Psoas muscle (tissue), 7 donors: ENCODE measurements at regions not wholly inside any gene's neighbourhood (a gene's known extent, or its start where the extent isn't known, plus 50 kb on each side); places are given as distances from the start of the nearest gene placed in this dataset.

ENCODE experiments used
- ATAC-seq, 4 donors: fragments of 200-7000 bp; cut with Tn5 transposase; one replicate each; pipeline ENCODE4 v1.9.1; 2020; ENCODE audit warnings: moderate library complexity in 3 of 4, mild to moderate bottlenecking in 2 of 4
- DNase-seq, 2 donors: peaks; one replicate each; pipeline ENCODE4 v3.0.0-alpha.2; 2020
- H3K27ac ChIP-seq: fragments of 200-600 bp; one replicate; pipeline ENCODE4 v1.8.0; 2022
- H3K27me3 ChIP-seq, 3 donors: fragments of 200-600 bp in 1 of 3; one replicate each; pipeline versions ENCODE4 v1.6.1 to v1.8.0; 2013 to 2022; ENCODE audit warnings: low read length in 2 of 3, mild to moderate bottlenecking in 2 of 3, moderate library complexity in 1 of 3; ENCODE audit not compliant: insufficient read depth in 3 of 3
- H3K36me3 ChIP-seq, 2 donors: fragments of 200-600 bp in 1 of 2; one replicate each; pipeline versions ENCODE4 v1.6.1 to v1.8.0; 2013 to 2022; ENCODE audit warnings: low read depth in 1 of 2, mild to moderate bottlenecking in 1 of 2, moderate library complexity in 1 of 2; ENCODE audit not compliant: insufficient read depth in 1 of 2
- H3K4me1 ChIP-seq: fragments of 200-600 bp; one replicate; pipeline ENCODE4 v1.8.0; 2022
- H3K4me3 ChIP-seq: fragments of 200-600 bp; one replicate; pipeline ENCODE4 v1.8.0; 2022; ENCODE audit warnings: mild to moderate bottlenecking
- H3K9me3 ChIP-seq: fragments of 200-600 bp; one replicate; pipeline ENCODE4 v1.8.0; 2022
- WGBS, 3 donors: extraction: QIAGEN DNeasy Blood & Tissue Kit; methylation state at CpG; one replicate each; pipeline versions ENCODE4 v1.1.6 to v1.1.7; 2013; 5-methylcytosine and 5-hydroxymethylcytosine counted together
- intact Hi-C, 2 donors: fragments of 100-400 bp; cut with DNase I; formaldehyde crosslinking; loops; one replicate each; pipeline versions ENCODE4 v1.11.0 to v1.14.2; 2022
- TF ChIP-seq, protein P1 (sequence below): fragments of 200-600 bp; IDR thresholded peaks from one replicate; pipeline ENCODE4 v1.8.0; 2022; ENCODE audit warnings: antibody characterized with exemption
- donor health status: healthy with polysubstance abuse.
- donor health status: DM: no; HTN: no; CAD: no; lungs with moderate emphysema.
- donor health status: Bipolar disorder and iron deficiency.
- donor health status: healthy.
- donor health status: DM: yes; HTN: yes; CAD: no.
- donor health status: DM: no; HTN: no; CAD: no.
- donor health status: DM: yes; HTN: yes; CAD: no.

DNA sequence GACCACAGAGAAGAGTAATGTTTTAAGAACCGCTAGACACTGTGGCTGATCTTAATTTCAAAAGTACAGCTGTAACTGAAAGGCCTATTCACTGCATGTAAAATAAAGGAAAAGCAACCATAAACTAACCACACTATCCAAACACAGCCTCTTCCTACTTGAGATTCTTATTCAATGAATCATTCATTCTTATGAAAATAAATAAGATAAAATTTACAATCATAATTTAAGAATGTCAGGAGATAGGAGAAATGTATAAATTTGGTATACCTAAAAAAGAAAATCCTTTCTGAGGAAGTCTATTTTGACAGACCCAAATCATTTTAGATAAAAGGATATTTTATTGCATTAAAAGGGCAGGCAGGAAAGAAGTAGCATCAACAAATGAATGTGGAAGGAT, 533.5 kb upstream of the ZNF385D start:
- 81 to 90% (median 88%) methylated on average over 1 of the region's 1 CpG for WGBS, 3 donors
- Histone ChIP-seq H3K36me3 (no peaks in the 10 kb centered on the region), H3K27ac (no peak overlapping the region), H3K9me3 (no peaks in the 10 kb centered on the region), H3K27me3 (no peaks in the 10 kb centered on the region), H3K4me1 (no peaks in the 10 kb centered on the region), H3K4me3 (no peak overlapping the region)
- intact Hi-C loops, result no loop called here
- DNase-seq (no peak), ATAC-seq (no peak)
- TF ChIP-seq, protein P1, sequence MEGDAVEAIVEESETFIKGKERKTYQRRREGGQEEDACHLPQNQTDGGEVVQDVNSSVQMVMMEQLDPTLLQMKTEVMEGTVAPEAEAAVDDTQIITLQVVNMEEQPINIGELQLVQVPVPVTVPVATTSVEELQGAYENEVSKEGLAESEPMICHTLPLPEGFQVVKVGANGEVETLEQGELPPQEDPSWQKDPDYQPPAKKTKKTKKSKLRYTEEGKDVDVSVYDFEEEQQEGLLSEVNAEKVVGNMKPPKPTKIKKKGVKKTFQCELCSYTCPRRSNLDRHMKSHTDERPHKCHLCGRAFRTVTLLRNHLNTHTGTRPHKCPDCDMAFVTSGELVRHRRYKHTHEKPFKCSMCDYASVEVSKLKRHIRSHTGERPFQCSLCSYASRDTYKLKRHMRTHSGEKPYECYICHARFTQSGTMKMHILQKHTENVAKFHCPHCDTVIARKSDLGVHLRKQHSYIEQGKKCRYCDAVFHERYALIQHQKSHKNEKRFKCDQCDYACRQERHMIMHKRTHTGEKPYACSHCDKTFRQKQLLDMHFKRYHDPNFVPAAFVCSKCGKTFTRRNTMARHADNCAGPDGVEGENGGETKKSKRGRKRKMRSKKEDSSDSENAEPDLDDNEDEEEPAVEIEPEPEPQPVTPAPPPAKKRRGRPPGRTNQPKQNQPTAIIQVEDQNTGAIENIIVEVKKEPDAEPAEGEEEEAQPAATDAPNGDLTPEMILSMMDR, result no peak

DNA sequence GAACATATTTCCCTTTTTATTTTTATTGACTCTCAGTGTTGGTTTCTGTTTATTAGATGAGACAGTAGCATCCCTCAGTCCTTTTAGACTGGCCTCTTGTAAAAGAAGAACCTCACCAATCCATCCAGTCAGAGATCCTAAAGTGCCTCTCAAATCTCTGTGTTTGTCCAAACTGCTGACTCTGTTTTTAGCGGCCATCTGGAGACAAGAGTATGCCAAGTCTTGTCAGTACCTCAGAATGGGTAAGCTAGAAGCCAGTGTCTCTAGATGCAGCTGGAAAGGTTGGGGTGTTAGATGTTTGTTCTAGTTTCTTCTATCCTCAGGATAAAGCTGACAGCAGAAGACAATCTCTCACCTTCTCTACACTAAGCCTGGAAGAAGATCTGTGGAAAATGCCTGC, 537.7 kb upstream of the ZNF385D start:
- H3K4me1 ChIP-seq, result no peaks in the 10 kb centered on the region
- no peaks in the 10 kb centered on the region for H3K27me3 ChIP-seq
- DNase-seq (no peak), ATAC-seq (no peak)
- no peak overlapping the region for H3K4me3 ChIP-seq
- H3K27ac ChIP-seq, result no peak overlapping the region
- no peaks in the 10 kb centered on the region for H3K9me3 ChIP-seq
- TF ChIP-seq, protein P1, result no peak
- 0 to 78% (median 39%) methylated on average over 1 of the region's 1 CpG for WGBS, 3 donors
- intact Hi-C loops, result no loop called here
- H3K36me3 ChIP-seq, result no peaks in the 10 kb centered on the region

DNA sequence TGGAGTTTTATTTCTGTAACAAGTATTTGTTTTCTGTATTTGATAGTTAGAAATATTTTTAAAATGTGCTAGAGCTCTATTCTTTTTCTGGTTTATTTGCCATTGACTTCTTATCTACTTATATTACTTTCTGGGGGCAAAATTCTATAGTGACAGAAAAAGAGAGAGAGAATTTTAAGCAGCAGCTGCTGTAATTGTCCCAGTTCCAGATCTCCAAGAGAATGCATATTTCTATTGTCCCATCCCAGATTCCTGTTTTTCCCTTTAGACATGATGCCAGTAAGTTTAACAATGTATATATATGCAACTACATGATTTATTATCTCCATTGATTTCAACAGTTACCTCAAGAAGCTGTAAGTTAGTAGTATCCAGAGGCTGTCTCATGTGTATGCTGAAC, 541.7 kb upstream of the ZNF385D start:
- Histone ChIP-seq H3K9me3 (no peaks in the 10 kb centered on the region), H3K4me1 (no peaks in the 10 kb centered on the region), H3K27me3 (no peaks in the 10 kb centered on the region), H3K36me3 (no peaks in the 10 kb centered on the region), H3K4me3 (no peak overlapping the region), H3K27ac (no peak overlapping the region)
- TF ChIP-seq, protein P1, result no peak
- intact Hi-C loops, result no loop called here
- DNase-seq (no peak), ATAC-seq (no peak)

DNA sequence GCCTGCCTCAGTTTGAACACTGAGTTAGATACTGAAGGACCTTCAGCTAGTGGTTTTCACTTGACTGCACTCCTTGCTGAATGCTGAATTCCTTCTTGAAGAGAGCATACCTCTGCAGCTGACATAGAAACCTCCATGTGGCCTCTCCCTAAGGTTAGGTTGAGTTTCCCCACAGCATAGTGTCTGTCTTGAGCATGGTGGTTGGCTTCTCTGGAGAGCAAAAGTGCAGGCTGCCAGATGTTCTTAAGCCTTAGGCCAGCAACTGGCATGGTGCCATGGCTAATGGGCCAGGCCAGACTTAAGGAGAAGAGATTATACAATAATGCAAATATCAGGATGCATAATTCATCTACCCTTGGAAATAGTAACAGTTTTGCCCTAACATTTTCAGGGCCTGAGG, 545.6 kb upstream of the ZNF385D start:
- no peak overlapping the region for H3K27ac ChIP-seq
- no peaks in the 10 kb centered on the region for H3K36me3 ChIP-seq
- H3K27me3 ChIP-seq, result no peaks in the 10 kb centered on the region
- intact Hi-C loops, result no loop called here
- TF ChIP-seq, protein P1, result no peak
- H3K9me3 ChIP-seq, result peaks cover 6% of the 10 kb centered on the region
- no peaks in the 10 kb centered on the region for H3K4me1 ChIP-seq
- no peak overlapping the region for H3K4me3 ChIP-seq
- DNase-seq (no peak), ATAC-seq (no peak)

DNA sequence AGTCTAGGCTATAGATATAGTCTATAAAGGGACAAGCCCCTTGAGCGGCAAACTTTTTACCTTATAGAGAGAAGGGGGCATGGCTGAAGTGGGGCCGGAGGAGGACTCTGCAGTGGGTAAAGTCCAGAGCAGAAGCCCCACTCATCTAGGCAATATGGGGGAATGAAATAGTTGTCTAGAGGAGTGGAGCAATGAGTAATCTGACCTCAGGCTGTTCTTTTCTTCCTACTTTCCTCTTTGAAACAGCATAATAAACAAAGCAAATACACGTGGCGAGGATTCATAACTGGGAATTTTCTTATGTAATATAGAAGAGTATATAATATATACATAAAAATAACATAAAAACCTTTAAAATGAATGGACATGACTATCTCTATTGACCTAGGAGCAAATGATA, 546.4 kb upstream of the ZNF385D start:
- ATAC-seq, result no peak
- 74 to 92% (median 91%) methylated on average over 4 of the region's 4 CpGs for WGBS, 3 donors
- TF ChIP-seq, protein P1, result no peak

More for the DNA sequence above, 546.4 kb upstream of the ZNF385D start:
- intact Hi-C loops, result no loop called here
- H3K27me3 ChIP-seq, result no peaks in the 10 kb centered on the region
- H3K9me3 ChIP-seq, result peaks cover 6% of the 10 kb centered on the region
- no peak overlapping the region for H3K27ac ChIP-seq
- H3K4me3 ChIP-seq, result no peak overlapping the region
- no peaks in the 10 kb centered on the region for H3K4me1 ChIP-seq
- DNase-seq, result no peak
- H3K36me3 ChIP-seq, result no peaks in the 10 kb centered on the region
